Caco-2 (cell line): ENCODE measurements at regions not wholly inside any gene's neighbourhood (a gene's known extent, or its start where the extent isn't known, plus 50 kb on each side); places are given as distances from the start of the nearest gene placed in this dataset.

Experiments
- BruUV-seq: library from RNA; stranded (reverse); fragments of 400-500 nt; replicated peaks from 2 replicates; lab custom pipeline; 2021; lab: Mats Ljungman, UMichigan
- CTCF ChIA-PET: fragments of 300-600 bp; sonication (Branson Sonifier 250); formaldehyde crosslinking; loops from one replicate; lab custom pipeline; 2022; ENCODE audit warnings: antibody characterized with exemption; lab: Charles Lee
- POLR2A ChIA-PET: fragments of 300-600 bp; sonication (Branson Sonifier 250); formaldehyde crosslinking; loops from one replicate; lab custom pipeline; 2022; ENCODE audit warnings: antibody characterized with exemption; lab: Charles Lee
- DNase-seq, 2 experiments: peaks; one replicate each; pipeline versions ENCODE4 v3.0.0 to v3.0.0-alpha.2; 2020 to 2022
- H3K27me3 ChIP-seq: replicated peaks from 2 replicates; pipeline ENCODE4 v1.6.0; 2011; ENCODE audit warnings: low read length; ENCODE audit not compliant: control insufficient read depth, insufficient read depth
- H3K36me3 ChIP-seq: 2 replicates; pipeline ENCODE4 v1.5.1; 2011; ENCODE audit warnings: low read length; ENCODE audit not compliant: control insufficient read depth, insufficient read depth
- H3K4me1 ChIP-seq: fragments of 250-450 bp; sonication (Bioruptor Pico); 2 replicates; pipeline ENCODE4 v1.5.1; 2020; ENCODE audit warnings: mild to moderate bottlenecking
- H3K4me3 ChIP-seq: 2 replicates; pipeline ENCODE4 v1.5.1; 2011; ENCODE audit warnings: low read depth, mild to moderate bottlenecking, control low read depth, low read length
- H3K9me3 ChIP-seq: fragments of 250-450 bp; sonication (Bioruptor Pico); 2 replicates; pipeline ENCODE4 v1.5.1; 2020; ENCODE audit warnings: mild to moderate bottlenecking, moderate library complexity
- H3K27ac Mint-ChIP-seq: one replicate; pipeline ENCODE4 v1.8.0; 2022; ENCODE audit warnings: mixed read lengths; ENCODE audit not compliant: unreplicated experiment
- H3K27me3 Mint-ChIP-seq: one replicate; pipeline ENCODE4 v1.8.0; 2022; ENCODE audit warnings: mixed read lengths; ENCODE audit not compliant: insufficient read depth, unreplicated experiment
- H3K36me3 Mint-ChIP-seq: one replicate; pipeline ENCODE4 v1.8.0; 2022; ENCODE audit warnings: mild to moderate bottlenecking, mixed read lengths; ENCODE audit not compliant: insufficient read depth, unreplicated experiment
- H3K4me1 Mint-ChIP-seq: one replicate; pipeline ENCODE4 v1.8.0; 2022; ENCODE audit warnings: low read depth, mixed read lengths; ENCODE audit not compliant: unreplicated experiment
- H3K4me3 Mint-ChIP-seq: one replicate; pipeline ENCODE4 v1.8.0; 2022; ENCODE audit warnings: mild to moderate bottlenecking, moderate library complexity, mixed read lengths; ENCODE audit not compliant: unreplicated experiment
- H3K9me3 Mint-ChIP-seq: one replicate; pipeline ENCODE4 v1.8.0; 2022; ENCODE audit warnings: mixed read lengths; ENCODE audit not compliant: unreplicated experiment
- intact Hi-C: fragments of 100-400 bp; cut with micrococcal nuclease; formaldehyde crosslinking; loops from one replicate; pipeline ENCODE4 v1.10.0; 2022; ENCODE audit not compliant: unreplicated experiment
- TF ChIP-seq, protein P1 (sequence below), 2 experiments: fragments of 200-600 bp in 1 of 2; IDR thresholded peaks; 1 replicate in 1 of 2; 2 replicates in 1 of 2; pipeline versions ENCODE4 v1.5.1 to v1.8.0; 2011 to 2022; ENCODE audit warnings: antibody characterized with exemption in 1 of 2, control low read depth in 1 of 2, inconsistent platforms in 1 of 2, low read depth in 1 of 2, low read length in 1 of 2, mild to moderate bottlenecking in 1 of 2, moderate library complexity in 1 of 2; ENCODE audit not compliant: insufficient read depth in 1 of 2, severe bottlenecking in 1 of 2, unreplicated experiment in 1 of 2

DNA sequence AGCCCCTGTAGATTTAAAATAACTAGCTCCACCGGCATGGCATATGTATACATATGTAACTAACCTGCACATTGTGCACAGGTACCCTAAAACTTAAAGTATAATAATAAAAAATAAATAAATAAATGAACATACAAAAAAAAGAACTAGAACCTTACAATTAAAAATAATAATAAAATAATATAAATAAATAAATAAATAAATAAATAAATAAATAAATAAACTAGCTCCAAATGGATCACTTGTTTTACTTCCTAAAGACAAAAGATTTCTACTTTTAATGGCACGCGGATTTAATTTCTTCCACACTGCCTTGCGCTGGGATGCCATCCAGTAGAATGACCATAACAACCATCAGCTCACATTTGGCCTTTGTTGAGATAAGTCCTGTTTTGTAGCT is 141.0 kb upstream of the NRSN1 start:
- Mint-ChIP-seq H3K27ac (no peak overlapping the region), H3K4me1 (no peaks in the 10 kb centered on the region), H3K9me3 (no peaks in the 10 kb centered on the region), H3K36me3 (no peaks in the 10 kb centered on the region), H3K27me3 (no peaks in the 10 kb centered on the region), H3K4me3 (no peak overlapping the region)
- ChIA-PET POLR2A (no interaction called here), CTCF (interaction anchor here (0.5 kb wide), 1 partner anchor 67 kb away, joined by 3 read pairs; no protein-coding TSS in a partner anchor)
- no peaks in the 10 kb centered on the region for H3K9me3 ChIP-seq
- no peaks in the 10 kb centered on the region for H3K27me3 ChIP-seq
- no peak for DNase-seq
- intact Hi-C loops, result no loop called here
- H3K36me3 ChIP-seq, result no peaks in the 10 kb centered on the region
- H3K4me3 ChIP-seq, result no peak overlapping the region
- BruUV-seq, result no TSS peak
- TF ChIP-seq, protein P1, sequence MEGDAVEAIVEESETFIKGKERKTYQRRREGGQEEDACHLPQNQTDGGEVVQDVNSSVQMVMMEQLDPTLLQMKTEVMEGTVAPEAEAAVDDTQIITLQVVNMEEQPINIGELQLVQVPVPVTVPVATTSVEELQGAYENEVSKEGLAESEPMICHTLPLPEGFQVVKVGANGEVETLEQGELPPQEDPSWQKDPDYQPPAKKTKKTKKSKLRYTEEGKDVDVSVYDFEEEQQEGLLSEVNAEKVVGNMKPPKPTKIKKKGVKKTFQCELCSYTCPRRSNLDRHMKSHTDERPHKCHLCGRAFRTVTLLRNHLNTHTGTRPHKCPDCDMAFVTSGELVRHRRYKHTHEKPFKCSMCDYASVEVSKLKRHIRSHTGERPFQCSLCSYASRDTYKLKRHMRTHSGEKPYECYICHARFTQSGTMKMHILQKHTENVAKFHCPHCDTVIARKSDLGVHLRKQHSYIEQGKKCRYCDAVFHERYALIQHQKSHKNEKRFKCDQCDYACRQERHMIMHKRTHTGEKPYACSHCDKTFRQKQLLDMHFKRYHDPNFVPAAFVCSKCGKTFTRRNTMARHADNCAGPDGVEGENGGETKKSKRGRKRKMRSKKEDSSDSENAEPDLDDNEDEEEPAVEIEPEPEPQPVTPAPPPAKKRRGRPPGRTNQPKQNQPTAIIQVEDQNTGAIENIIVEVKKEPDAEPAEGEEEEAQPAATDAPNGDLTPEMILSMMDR (IDR thresholded peaks at IDR 0.05; ENCODE audit: insufficient read depth in 1 of 2, low read depth in 1 of 2, low read length in 1 of 2, severe bottlenecking in 1 of 2, unreplicated experiment in 1 of 2), result no peak
- no peaks in the 10 kb centered on the region for H3K4me1 ChIP-seq

DNA sequence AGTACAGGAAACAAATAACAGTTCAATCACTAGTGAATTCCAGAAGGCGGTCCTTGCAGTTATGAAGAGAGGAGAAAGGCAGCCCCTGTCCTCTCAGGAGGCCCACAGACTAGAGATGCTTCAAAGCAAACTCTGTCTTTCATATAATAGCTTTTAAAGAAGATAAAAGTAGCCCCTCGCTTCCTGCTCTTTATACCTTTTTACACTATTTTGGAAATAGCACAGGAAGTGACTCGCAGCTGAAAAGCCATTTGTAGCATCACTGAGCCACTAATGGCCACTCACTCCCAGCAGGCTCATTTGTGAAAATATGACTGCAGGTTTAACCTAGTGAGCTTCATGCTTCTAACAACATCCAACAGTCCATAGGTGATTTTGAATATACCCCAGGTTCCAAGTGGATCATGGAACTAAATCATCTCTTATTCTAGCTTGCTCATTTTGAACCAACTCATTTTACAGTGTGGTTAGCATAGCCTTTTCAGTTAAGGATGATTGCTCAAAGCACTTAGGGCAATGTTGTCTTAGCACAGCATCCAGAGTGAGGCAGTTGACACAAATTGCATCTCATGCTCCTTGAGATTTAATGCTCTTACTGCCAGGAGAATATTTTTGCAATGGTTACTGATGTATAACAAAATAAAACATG is 136.0 kb upstream of the NRSN1 start:
- no TSS peak for BruUV-seq
- no peaks in the 10 kb centered on the region for H3K27me3 Mint-ChIP-seq

DNA sequence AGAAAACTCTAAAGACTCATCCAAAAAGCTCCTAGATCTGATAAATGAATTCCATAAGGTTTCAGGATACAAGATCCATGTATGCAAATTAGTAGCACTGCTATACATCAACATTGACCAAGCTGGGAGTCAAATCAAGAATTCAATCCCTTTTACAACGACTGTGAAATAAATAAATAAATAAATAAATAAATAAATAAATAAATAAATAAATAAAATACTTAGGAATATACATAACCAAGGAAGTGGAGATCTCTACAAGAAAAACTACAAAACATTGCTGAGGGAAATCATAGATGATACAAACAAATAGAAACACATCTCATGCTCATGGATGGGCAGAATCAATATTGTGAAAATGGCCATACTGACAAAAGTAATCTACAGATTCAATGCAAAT is 132.0 kb upstream of the NRSN1 start:
- POLR2A ChIA-PET, result no interaction called here

More for the DNA sequence above, 136.0 kb upstream of the NRSN1 start:
- ChIA-PET POLR2A (no interaction called here), CTCF (no interaction called here)
- H3K27ac Mint-ChIP-seq, result no peak overlapping the region
- DNase-seq, result no peak
- H3K4me3 ChIP-seq, result no peak overlapping the region
- intact Hi-C loops, result no loop called here
- H3K9me3 ChIP-seq, result no peaks in the 10 kb centered on the region
- TF ChIP-seq, protein P1 (IDR thresholded peaks at IDR 0.05; ENCODE audit: insufficient read depth in 1 of 2, low read depth in 1 of 2, low read length in 1 of 2, severe bottlenecking in 1 of 2, unreplicated experiment in 1 of 2), result no peak
- no peaks in the 10 kb centered on the region for H3K27me3 ChIP-seq
- no peaks in the 10 kb centered on the region for H3K9me3 Mint-ChIP-seq
- no peak overlapping the region for H3K4me3 Mint-ChIP-seq
- no peaks in the 10 kb centered on the region for H3K36me3 Mint-ChIP-seq
- H3K4me1 ChIP-seq, result no peaks in the 10 kb centered on the region
- no peaks in the 10 kb centered on the region for H3K36me3 ChIP-seq
- H3K4me1 Mint-ChIP-seq, result no peaks in the 10 kb centered on the region

More for the DNA sequence above, 132.0 kb upstream of the NRSN1 start:
- Mint-ChIP-seq H3K36me3 (no peaks in the 10 kb centered on the region), H3K27me3 (peaks cover 1% of the 10 kb centered on the region), H3K27ac (no peak overlapping the region), H3K4me1 (no peaks in the 10 kb centered on the region), H3K9me3 (no peaks in the 10 kb centered on the region), H3K4me3 (no peak overlapping the region)
- Histone ChIP-seq H3K4me1 (no peaks in the 10 kb centered on the region), H3K4me3 (no peak overlapping the region), H3K36me3 (no peaks in the 10 kb centered on the region), H3K9me3 (no peaks in the 10 kb centered on the region), H3K27me3 (no peaks in the 10 kb centered on the region)
- intact Hi-C loops, result no loop called here
- TF ChIP-seq, protein P1 (IDR thresholded peaks at IDR 0.05; ENCODE audit: insufficient read depth in 1 of 2, low read depth in 1 of 2, low read length in 1 of 2, severe bottlenecking in 1 of 2, unreplicated experiment in 1 of 2), result no peak
- CTCF ChIA-PET, result no interaction called here
- DNase-seq, result no peak
- no TSS peak for BruUV-seq
